ENCODE measurements at regions not wholly inside any gene's neighbourhood (a gene's known extent, or its start where the extent isn't known, plus 50 kb on each side); places are given as distances from the start of the nearest gene placed in this dataset.

GRCh38 chr3:8256441-8257071, 245.1 kb upstream of the LMCD1 start:
- 62 to 75% (median 65%) methylated on average over 3 of the region's 3 CpGs for WGBS, 3 donors
- H3K27ac ChIP-seq (ENCODE audit: low read depth, low read length), result no peak overlapping the region

GRCh38 chr3:8261018-8261417, 240.6 kb upstream of the LMCD1 start:
- WGBS, 3 donors, result 67 to 94% (median 74%) methylated on average over 2 of the region's 2 CpGs
- no peak overlapping the region for H3K27ac ChIP-seq (ENCODE audit: low read depth, low read length)

GRCh38 chr3:8266730-8267131, 234.9 kb upstream of the LMCD1 start:
- H3K27ac ChIP-seq (ENCODE audit: low read depth, low read length), result no peak overlapping the region
- 53 to 77% (median 58%) methylated on average over 1 of the region's 1 CpG for WGBS, 3 donors

GRCh38 chr3:8273479-8273878, 228.1 kb upstream of the LMCD1 start:
- 90 to 97% (median 94%) methylated on average over 5 of the region's 5 CpGs for WGBS, 3 donors
- no peak overlapping the region for H3K27ac ChIP-seq (ENCODE audit: low read depth, low read length)

- WGBS, 3 donors, result 92 to 96% (median 94%) methylated on average over 3 of the region's 3 CpGs
- no peak overlapping the region for H3K27ac ChIP-seq (ENCODE audit: low read depth, low read length)
Observed at GRCh38 chr3:8276056-8276455, 225.6 kb upstream of the LMCD1 start.

- H3K27ac ChIP-seq (ENCODE audit: low read depth, low read length), result no peak overlapping the region
- WGBS, 3 donors, result 49 to 78% (median 52%) methylated on average over 2 of the region's 2 CpGs
Observed at GRCh38 chr3:8276506-8276905, 225.1 kb upstream of the LMCD1 start.

- H3K27ac ChIP-seq (ENCODE audit: low read depth, low read length), result no peak overlapping the region
- 77 to 87% (median 80%) methylated on average over 7 of the region's 7 CpGs for WGBS, 3 donors
Observed at GRCh38 chr3:8278448-8278847, 223.2 kb upstream of the LMCD1 start.

GRCh38 chr3:8279476-8279875, 222.1 kb upstream of the LMCD1 start:
- no peak overlapping the region for H3K27ac ChIP-seq (ENCODE audit: low read depth, low read length)
- 79 to 93% (median 92%) methylated on average over 7 of the region's 7 CpGs for WGBS, 3 donors

GRCh38 chr3:8279886-8280550, 221.6 kb upstream of the LMCD1 start:
- 47 to 81% (median 77%) methylated on average over 5 of the region's 5 CpGs for WGBS, 3 donors
- H3K27ac ChIP-seq (ENCODE audit: low read depth, low read length), result no peak overlapping the region

GRCh38 chr3:8282541-8283165, 219.0 kb upstream of the LMCD1 start:
- H3K27ac ChIP-seq (ENCODE audit: low read depth, low read length), result no peak overlapping the region

- H3K27ac ChIP-seq (ENCODE audit: low read depth, low read length), result no peak overlapping the region
Observed at GRCh38 chr3:8283193-8283592, 218.4 kb upstream of the LMCD1 start.

GRCh38 chr3:8286086-8286485, 215.5 kb upstream of the LMCD1 start:
- no peak overlapping the region for H3K27ac ChIP-seq (ENCODE audit: low read depth, low read length)
- WGBS, 3 donors, result 75 to 83% (median 78%) methylated on average over 5 of the region's 5 CpGs

More at GRCh38 chr3:8283193-8283592, 218.4 kb upstream of the LMCD1 start:
- WGBS, 3 donors, result 86 to 93% (median 87%) methylated on average over 1 of the region's 1 CpG

- H3K27ac ChIP-seq (ENCODE audit: low read depth, low read length), result no peak overlapping the region
Observed at GRCh38 chr3:8286749-8287148, 214.9 kb upstream of the LMCD1 start.

- 90 to 96% (median 93%) methylated on average over 2 of the region's 2 CpGs for WGBS, 3 donors
- H3K27ac ChIP-seq (ENCODE audit: low read depth, low read length), result no peak overlapping the region
Observed at GRCh38 chr3:8290611-8291010, 211.0 kb upstream of the LMCD1 start.

GRCh38 chr3:8296461-8296860, 205.2 kb upstream of the LMCD1 start:
- 61 to 83% (median 80%) methylated on average over 2 of the region's 2 CpGs for WGBS, 3 donors
- no peak overlapping the region for H3K27ac ChIP-seq (ENCODE audit: low read depth, low read length)

GRCh38 chr3:8298021-8298954, 203.3 kb upstream of the LMCD1 start:
- WGBS, 3 donors, result 56 to 78% (median 66%) methylated on average over 9 of the region's 9 CpGs
- no peak overlapping the region for H3K27ac ChIP-seq (ENCODE audit: low read depth, low read length)

- no peak overlapping the region for H3K27ac ChIP-seq (ENCODE audit: low read depth, low read length)
- 24 to 32% (median 27%) methylated on average over 7 of the region's 7 CpGs for WGBS, 3 donors
Observed at GRCh38 chr3:8301977-8302735, 199.5 kb upstream of the LMCD1 start.

- WGBS, 3 donors, result 69 to 81% (median 77%) methylated on average over 1 of the region's 1 CpG
- H3K27ac ChIP-seq (ENCODE audit: low read depth, low read length), result no peak overlapping the region
Observed at GRCh38 chr3:8303466-8303865, 198.2 kb upstream of the LMCD1 start.

All from adipose tissue (tissue), 3 donors.